ENCODE measurements at regions not wholly inside any gene's neighbourhood (a gene's known extent, or its start where the extent isn't known, plus 50 kb on each side); places are given as distances from the start of the nearest gene placed in this dataset.

DNA sequence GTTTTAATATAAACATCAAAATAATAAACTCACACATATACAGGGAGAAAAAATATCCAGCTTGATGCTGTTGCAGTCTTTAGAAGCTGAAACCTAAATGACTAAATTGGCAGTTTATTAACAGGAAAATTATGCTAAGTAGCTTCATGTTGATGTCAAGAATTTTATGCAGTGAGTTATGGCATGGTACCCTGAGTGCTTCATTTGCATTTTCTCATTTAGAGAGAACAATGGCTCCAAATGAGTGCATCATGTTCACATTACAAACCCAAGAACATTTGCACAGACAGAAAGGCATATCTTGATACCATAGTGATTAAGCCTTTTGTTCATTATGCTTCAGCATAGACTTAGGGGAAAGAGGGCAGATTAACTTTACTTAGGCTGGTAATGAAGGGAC is 102.9 kb upstream of the FSTL4 start:
- H3K9me3 ChIP-seq (ENCODE audit: low read depth), result no peaks in the 10 kb centered on the region
- DNase-seq (ENCODE audit: low read depth in 1 of 2, low spot score in 1 of 2), result no peak
- no peak overlapping the region for H3K27ac ChIP-seq
- no peaks in the 10 kb centered on the region for H3K27me3 ChIP-seq
- H3K4me1 ChIP-seq (ENCODE audit: low read depth), result no peaks in the 10 kb centered on the region
- TF ChIP-seq, protein P1, sequence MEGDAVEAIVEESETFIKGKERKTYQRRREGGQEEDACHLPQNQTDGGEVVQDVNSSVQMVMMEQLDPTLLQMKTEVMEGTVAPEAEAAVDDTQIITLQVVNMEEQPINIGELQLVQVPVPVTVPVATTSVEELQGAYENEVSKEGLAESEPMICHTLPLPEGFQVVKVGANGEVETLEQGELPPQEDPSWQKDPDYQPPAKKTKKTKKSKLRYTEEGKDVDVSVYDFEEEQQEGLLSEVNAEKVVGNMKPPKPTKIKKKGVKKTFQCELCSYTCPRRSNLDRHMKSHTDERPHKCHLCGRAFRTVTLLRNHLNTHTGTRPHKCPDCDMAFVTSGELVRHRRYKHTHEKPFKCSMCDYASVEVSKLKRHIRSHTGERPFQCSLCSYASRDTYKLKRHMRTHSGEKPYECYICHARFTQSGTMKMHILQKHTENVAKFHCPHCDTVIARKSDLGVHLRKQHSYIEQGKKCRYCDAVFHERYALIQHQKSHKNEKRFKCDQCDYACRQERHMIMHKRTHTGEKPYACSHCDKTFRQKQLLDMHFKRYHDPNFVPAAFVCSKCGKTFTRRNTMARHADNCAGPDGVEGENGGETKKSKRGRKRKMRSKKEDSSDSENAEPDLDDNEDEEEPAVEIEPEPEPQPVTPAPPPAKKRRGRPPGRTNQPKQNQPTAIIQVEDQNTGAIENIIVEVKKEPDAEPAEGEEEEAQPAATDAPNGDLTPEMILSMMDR (IDR thresholded peaks at IDR 0.05; ENCODE audit: low read depth, low read length), result no peak
- H3K36me3 ChIP-seq, result no peaks in the 10 kb centered on the region
- no peak overlapping the region for H3K4me3 ChIP-seq

DNA sequence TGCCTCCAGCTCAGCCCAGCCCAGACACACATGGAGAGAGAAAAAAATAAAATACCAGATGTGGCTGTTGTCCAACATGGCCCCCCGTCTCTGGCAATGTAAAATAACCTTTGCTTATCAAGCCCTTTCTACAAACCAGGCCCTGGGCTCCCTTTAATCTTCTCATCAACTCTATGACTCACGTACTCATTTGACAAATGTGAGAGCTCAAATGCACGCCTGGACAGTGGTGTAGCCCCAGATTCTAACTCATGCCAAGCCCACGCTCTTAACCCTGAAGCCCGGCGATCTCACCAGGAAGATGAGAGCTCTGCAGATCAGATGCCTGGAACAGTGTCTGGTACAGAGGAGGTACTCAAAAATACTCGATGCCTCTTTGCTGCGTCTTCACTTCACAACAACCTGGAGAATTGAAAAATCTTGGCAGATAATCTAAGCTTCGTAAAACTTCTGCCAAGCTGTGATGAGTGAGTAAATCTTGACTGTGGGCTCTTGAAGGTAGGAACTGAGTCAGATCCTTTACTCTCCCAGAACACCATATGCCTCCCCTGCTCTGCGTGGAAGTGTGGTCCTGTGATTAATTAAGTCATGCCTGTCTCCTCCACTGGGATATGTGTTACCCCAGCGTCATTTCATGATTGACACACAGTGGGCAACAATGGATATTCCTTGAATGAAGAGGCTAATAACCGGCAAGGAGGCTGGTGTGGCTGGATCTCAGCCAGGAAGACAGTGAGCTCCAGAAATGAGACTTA is 102.0 kb upstream of the FSTL4 start:
- Histone ChIP-seq H3K27ac (no peak overlapping the region), H3K4me1 (ENCODE audit: low read depth) (no peaks in the 10 kb centered on the region), H3K9me3 (ENCODE audit: low read depth) (no peaks in the 10 kb centered on the region), H3K4me3 (no peak overlapping the region), H3K36me3 (no peaks in the 10 kb centered on the region), H3K27me3 (no peaks in the 10 kb centered on the region)
- no peak for DNase-seq (ENCODE audit: low read depth in 1 of 2, low spot score in 1 of 2)
- TF ChIP-seq, protein P1 (IDR thresholded peaks at IDR 0.05; ENCODE audit: low read depth, low read length), result no peak

DNA sequence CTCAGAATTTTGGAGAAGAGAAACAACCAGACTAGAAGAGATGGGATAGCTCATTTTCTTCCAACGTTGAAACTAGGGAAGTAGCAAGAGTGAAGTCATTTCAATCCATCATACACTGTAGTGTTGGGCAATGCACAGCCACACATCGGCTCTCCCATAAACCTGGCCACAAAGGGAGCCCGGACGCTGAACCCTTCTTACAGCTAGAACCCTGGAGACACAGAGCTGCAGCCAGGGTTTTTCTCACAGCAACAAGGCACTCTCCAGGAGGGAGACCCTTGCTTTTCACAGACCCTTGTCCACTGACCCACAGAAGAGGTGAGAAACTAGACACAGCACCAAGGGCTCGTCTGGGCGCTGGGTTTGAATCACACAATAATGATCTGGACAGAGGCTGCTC is 101.4 kb upstream of the FSTL4 start:
- DNase-seq (ENCODE audit: low read depth in 1 of 2, low spot score in 1 of 2), result no peak
- Histone ChIP-seq H3K27me3 (no peaks in the 10 kb centered on the region), H3K4me1 (ENCODE audit: low read depth) (no peaks in the 10 kb centered on the region), H3K9me3 (ENCODE audit: low read depth) (no peaks in the 10 kb centered on the region), H3K4me3 (no peak overlapping the region), H3K27ac (no peak overlapping the region), H3K36me3 (no peaks in the 10 kb centered on the region)
- TF ChIP-seq, protein P1 (IDR thresholded peaks at IDR 0.05; ENCODE audit: low read depth, low read length), result no peak

DNA sequence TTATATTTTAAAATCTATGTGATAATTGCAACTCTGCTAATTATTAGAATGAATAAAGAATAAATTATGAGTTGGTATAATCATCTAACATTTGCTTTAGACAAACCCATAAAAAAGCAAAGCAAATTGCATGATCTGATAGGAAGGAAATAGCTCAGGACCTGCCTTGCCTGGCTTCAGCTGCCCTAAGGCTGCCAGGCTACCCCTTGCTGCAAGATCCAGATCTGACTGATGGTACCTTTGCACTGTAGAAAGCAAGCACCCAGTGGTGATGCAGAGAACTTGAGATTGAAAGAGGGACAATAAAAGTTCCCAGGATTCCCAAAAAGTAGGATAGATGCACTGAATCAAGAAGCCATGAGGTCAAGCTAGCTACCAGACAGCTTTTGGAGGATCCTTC is 100.9 kb upstream of the FSTL4 start:
- TF ChIP-seq, protein P1 (IDR thresholded peaks at IDR 0.05; ENCODE audit: low read depth, low read length), result no peak
- Histone ChIP-seq H3K27ac (no peak overlapping the region), H3K9me3 (ENCODE audit: low read depth) (no peaks in the 10 kb centered on the region), H3K36me3 (no peaks in the 10 kb centered on the region), H3K27me3 (no peaks in the 10 kb centered on the region), H3K4me3 (no peak overlapping the region), H3K4me1 (ENCODE audit: low read depth) (no peaks in the 10 kb centered on the region)
- no peak for DNase-seq (ENCODE audit: low read depth in 1 of 2, low spot score in 1 of 2)

DNA sequence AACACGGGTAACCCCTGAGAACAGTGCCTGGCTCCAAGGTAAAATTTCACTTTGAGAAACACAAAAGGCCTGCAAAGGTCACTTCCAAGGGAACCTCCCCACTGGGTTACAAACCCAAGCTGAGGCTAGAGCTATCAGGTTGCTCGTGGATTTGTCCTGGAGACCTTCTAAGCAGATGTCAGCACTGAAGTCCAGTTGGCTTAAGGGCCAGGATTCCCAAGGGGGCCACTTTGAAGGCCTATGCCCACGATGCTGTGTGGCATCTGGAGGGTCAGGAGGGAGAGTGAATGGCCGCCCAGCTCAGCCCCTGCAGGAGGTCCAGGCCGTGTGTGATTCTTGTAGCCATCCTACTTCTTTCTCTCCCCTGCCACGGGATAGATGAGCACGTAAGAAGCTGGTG is 100.2 kb upstream of the FSTL4 start:
- Histone ChIP-seq H3K36me3 (no peaks in the 10 kb centered on the region), H3K4me1 (ENCODE audit: low read depth) (no peaks in the 10 kb centered on the region), H3K27ac (no peak overlapping the region), H3K9me3 (ENCODE audit: low read depth) (no peaks in the 10 kb centered on the region), H3K4me3 (no peak overlapping the region), H3K27me3 (no peaks in the 10 kb centered on the region)
- DNase-seq (ENCODE audit: low read depth in 1 of 2, low spot score in 1 of 2), result no peak
- TF ChIP-seq, protein P1 (IDR thresholded peaks at IDR 0.05; ENCODE audit: low read depth, low read length), result no peak
